BLaER1 treated with 17β-estradiol and CSF1 and Interleukin-3, amounts not matched to agents 10 nM and 100 nM (cell line): ENCODE measurements at regions not wholly inside any gene's neighbourhood (a gene's known extent, or its start where the extent isn't known, plus 50 kb on each side); places are given as distances from the start of the nearest gene placed in this dataset.

ENCODE experiments used
- H3K27ac ChIP-seq, 11 experiments: shearing (Covaris generic); formaldehyde crosslinking; 2 replicates each; pipeline ENCODE4 v1.8.1; 2022
- H3K27me3 ChIP-seq, 11 experiments: shearing (Covaris generic); formaldehyde crosslinking; 2 replicates each; pipeline ENCODE4 v1.8.1; 2022
- H3K36me3 ChIP-seq, 11 experiments: shearing (Covaris generic); formaldehyde crosslinking; 2 replicates each; pipeline ENCODE4 v1.8.1; 2022
- H3K4me1 ChIP-seq, 10 experiments: shearing (Covaris generic); formaldehyde crosslinking; 2 replicates each; pipeline ENCODE4 v1.8.1; 2022
- H3K4me2 ChIP-seq, 11 experiments: shearing (Covaris generic); formaldehyde crosslinking; 2 replicates each; pipeline ENCODE4 v1.8.1; 2022
- H3K4me3 ChIP-seq, 10 experiments: shearing (Covaris generic); formaldehyde crosslinking; 2 replicates each; pipeline ENCODE4 v1.8.1; 2022
- H3K9ac ChIP-seq, 11 experiments: shearing (Covaris generic); formaldehyde crosslinking; 2 replicates each; pipeline ENCODE4 v1.8.1; 2022
- H3K9me3 ChIP-seq, 11 experiments: shearing (Covaris generic); formaldehyde crosslinking; replicated peaks in 1 of 11; 2 replicates each; pipeline ENCODE4 v1.8.1; 2022
- H4K20me1 ChIP-seq, 11 experiments: shearing (Covaris generic); formaldehyde crosslinking; 2 replicates each; pipeline ENCODE4 v1.8.1; 2022
- Cebpa-rat ChIP-seq, 11 experiments: shearing (Covaris generic); IDR thresholded peaks; 2 replicates each; pipeline ENCODE4 v1.8.1; 2022

- no peak overlapping the region for H3K27ac ChIP-seq
- no peak for TF ChIP-seq Cebpa-rat (IDR thresholded peaks at IDR 0.05)
Observed at GRCh38 chr16:55102077-55102476, 171.4 kb downstream of the IRX5 start.

GRCh38 chr16:55102531-55102930, 171.9 kb downstream of the IRX5 start:
- Histone ChIP-seq H3K27me3 (no peaks in the 10 kb centered on the region), H3K4me3 (no peak overlapping the region), H3K9me3 (peaks cover 0 to 23% (median 16%) of the 10 kb centered on the region in 11 experiments; a peak in 17 of 22 replicates), H3K27ac (no peak overlapping the region), H3K4me1 (peaks cover 19 to 58% (median 52%) of the 10 kb centered on the region in 10 experiments), H4K20me1 (no peaks in the 10 kb centered on the region), H3K9ac (no peak overlapping the region), H3K36me3 (no peaks in the 10 kb centered on the region), H3K4me2 (no peak overlapping the region)
- TF ChIP-seq Cebpa-rat (IDR thresholded peaks at IDR 0.05), result no peak

More at GRCh38 chr16:55102077-55102476, 171.4 kb downstream of the IRX5 start:
- H3K27me3 ChIP-seq, result no peaks in the 10 kb centered on the region
- H3K4me2 ChIP-seq, result peak overlapping the region in 6 of 11 experiments; percentile 54 to 80 (median 62); a peak in 5 of 22 replicates
- no peaks in the 10 kb centered on the region for H4K20me1 ChIP-seq
- peaks cover 0 to 23% (median 16%) of the 10 kb centered on the region in 11 experiments; a peak in 17 of 22 replicates for H3K9me3 ChIP-seq
- no peak overlapping the region for H3K9ac ChIP-seq
- H3K36me3 ChIP-seq, result no peaks in the 10 kb centered on the region
- H3K4me1 ChIP-seq, result peaks cover 19 to 58% (median 52%) of the 10 kb centered on the region in 10 experiments
- H3K4me3 ChIP-seq, result no peak overlapping the region

GRCh38 chr16:55107851-55108250, 177.2 kb downstream of the IRX5 start:
- Histone ChIP-seq H3K9ac (no peak overlapping the region), H3K36me3 (no peaks in the 10 kb centered on the region), H3K9me3 (peaks cover 0 to 7% (median 0%) of the 10 kb centered on the region in 11 experiments; a peak in 1 of 22 replicates), H3K4me1 (peaks cover 0 to 41% (median 27%) of the 10 kb centered on the region in 10 experiments; a peak in 17 of 20 replicates), H3K4me2 (no peak overlapping the region), H3K4me3 (no peak overlapping the region), H3K27me3 (no peaks in the 10 kb centered on the region), H3K27ac (no peak overlapping the region), H4K20me1 (no peaks in the 10 kb centered on the region)
- no peak; a peak in 1 of 22 replicates for TF ChIP-seq Cebpa-rat (IDR thresholded peaks at IDR 0.05)

GRCh38 chr16:55113210-55113609, 182.5 kb downstream of the IRX5 start:
- no peaks in the 10 kb centered on the region for H3K9me3 ChIP-seq
- no peak for TF ChIP-seq Cebpa-rat (IDR thresholded peaks at IDR 0.05)
- no peak overlapping the region for H3K4me3 ChIP-seq
- peaks cover 16 to 49% (median 36%) of the 10 kb centered on the region in 10 experiments for H3K4me1 ChIP-seq
- no peaks in the 10 kb centered on the region for H4K20me1 ChIP-seq
- no peaks in the 10 kb centered on the region for H3K27me3 ChIP-seq
- no peak overlapping the region for H3K9ac ChIP-seq
- H3K4me2 ChIP-seq, result no peak overlapping the region
- H3K27ac ChIP-seq, result no peak overlapping the region
- no peaks in the 10 kb centered on the region for H3K36me3 ChIP-seq

GRCh38 chr16:55115506-55115905, 184.8 kb downstream of the IRX5 start:
- Histone ChIP-seq H3K9me3 (no peaks in the 10 kb centered on the region), H3K4me1 (peaks cover 16 to 68% (median 59%) of the 10 kb centered on the region in 10 experiments), H3K36me3 (no peaks in the 10 kb centered on the region), H3K4me2 (peak overlapping the region; percentile 39 to 82 (median 68)), H4K20me1 (peaks cover 0 to 15% (median 0%) of the 10 kb centered on the region in 11 experiments; a peak in 2 of 22 replicates), H3K27ac (peak overlapping the region in 1 of 11 experiments; percentile 11; a peak in 1 of 22 replicates), H3K9ac (no peak overlapping the region), H3K4me3 (no peak overlapping the region), H3K27me3 (no peaks in the 10 kb centered on the region)
- TF ChIP-seq Cebpa-rat (IDR thresholded peaks at IDR 0.05), result no peak

GRCh38 chr16:55116165-55116920, 185.7 kb downstream of the IRX5 start:
- no peak overlapping the region for H3K4me3 ChIP-seq
- H3K27me3 ChIP-seq, result no peaks in the 10 kb centered on the region
- H3K36me3 ChIP-seq, result no peaks in the 10 kb centered on the region
- peaks cover 0 to 15% (median 0%) of the 10 kb centered on the region in 11 experiments; a peak in 2 of 22 replicates for H4K20me1 ChIP-seq
- H3K9ac ChIP-seq, result no peak overlapping the region
- H3K4me2 ChIP-seq, result peak overlapping the region; percentile 31 to 82 (median 68); a peak in 20 of 22 replicates
- H3K9me3 ChIP-seq, result no peaks in the 10 kb centered on the region
- H3K27ac ChIP-seq, result peak overlapping the region in 1 of 11 experiments; percentile 4; a peak in 1 of 22 replicates
- TF ChIP-seq Cebpa-rat (IDR thresholded peaks at IDR 0.05), result no peak
- H3K4me1 ChIP-seq, result peaks cover 16 to 70% (median 67%) of the 10 kb centered on the region in 10 experiments

- H3K4me3 ChIP-seq, result no peak overlapping the region
- peak overlapping the region in 9 of 11 experiments; percentile 43 to 82 (median 73); a peak in 18 of 22 replicates for H3K4me2 ChIP-seq
- peaks cover 7 to 17% (median 11%) of the 10 kb centered on the region in 11 experiments; a peak in 20 of 22 replicates for H3K9me3 ChIP-seq
- peak overlapping the region in 3 of 11 experiments; percentile 1 to 54 (median 35); a peak in 5 of 22 replicates for H3K9ac ChIP-seq
- peak in 1 of 11 experiments; percentile 54; a peak in 1 of 22 replicates for TF ChIP-seq Cebpa-rat (IDR thresholded peaks at IDR 0.05)
- no peaks in the 10 kb centered on the region for H3K36me3 ChIP-seq
- H3K27ac ChIP-seq, result peak overlapping the region in 4 of 11 experiments; percentile 29 to 64 (median 54); a peak in 5 of 22 replicates
- H3K27me3 ChIP-seq, result peaks cover 0 to 10% (median 0%) of the 10 kb centered on the region in 11 experiments; a peak in 1 of 22 replicates
- H3K4me1 ChIP-seq, result peaks cover 16 to 81% (median 74%) of the 10 kb centered on the region in 10 experiments
- H4K20me1 ChIP-seq, result peaks cover 0 to 15% (median 0%) of the 10 kb centered on the region in 11 experiments; a peak in 2 of 22 replicates
Observed at GRCh38 chr16:55118701-55119260, 188.1 kb downstream of the IRX5 start.

GRCh38 chr16:55120408-55120807, 189.7 kb downstream of the IRX5 start:
- Histone ChIP-seq H3K27ac (peak overlapping the region in 3 of 11 experiments; percentile 20 to 42 (median 24); a peak in 3 of 22 replicates), H3K4me1 (peaks cover 12 to 87% (median 78%) of the 10 kb centered on the region in 10 experiments), H3K4me2 (peak overlapping the region in 9 of 11 experiments; percentile 43 to 82 (median 73); a peak in 19 of 22 replicates), H3K9ac (peak overlapping the region in 1 of 11 experiments; percentile 35; a peak in 1 of 22 replicates), H3K27me3 (peaks cover 0 to 10% (median 0%) of the 10 kb centered on the region in 11 experiments; a peak in 2 of 22 replicates), H3K36me3 (no peaks in the 10 kb centered on the region), H3K4me3 (no peak overlapping the region), H4K20me1 (peaks cover 0 to 20% (median 0%) of the 10 kb centered on the region in 11 experiments; a peak in 3 of 22 replicates), H3K9me3 (peaks cover 7 to 17% (median 11%) of the 10 kb centered on the region in 11 experiments; a peak in 20 of 22 replicates)
- TF ChIP-seq Cebpa-rat (IDR thresholded peaks at IDR 0.05), result no peak
